ENCODE measurements at regions not wholly inside any gene's neighbourhood (a gene's known extent, or its start where the extent isn't known, plus 50 kb on each side); places are given as distances from the start of the nearest gene placed in this dataset.
"Not testable (repeated sequence)": the region's sequence is repeated elsewhere in the genome, so short reads cannot be mapped to it uniquely, and the experiment has no call there.

GRCh38 chr17:54620399-54620978 lies 280.2 kb upstream of the TOM1L1 start:
- no peak for DNase-seq (ENCODE audit: low read depth, low spot score)
- TF ChIP-seq FOXP2 (optimal IDR thresholded peaks at IDR 0.05; ENCODE audit: control extremely low read depth, extremely low read length, insufficient read depth) (no peak), POLR2AphosphoS5 (IDR thresholded peaks at IDR 0.05; ENCODE audit: borderline replicate concordance, low read depth, low read length) (no peak), EZH2 (IDR thresholded peaks at IDR 0.05) (no peak)
- H3K4me3 ChIP-seq, result no peak overlapping the region
- no peak overlapping the region for H3K9ac ChIP-seq (ENCODE audit: insufficient read length)
- H3K27ac ChIP-seq, result no peak overlapping the region
- H3K36me3 ChIP-seq (ENCODE audit: insufficient read depth, low read length), result no peaks in the 10 kb centered on the region
- no peaks in the 10 kb centered on the region for H3K9me3 ChIP-seq (ENCODE audit: low read depth, low read length)

- Histone ChIP-seq H3K27ac (no peak overlapping the region), H3K4me3 (no peak overlapping the region), H3K9me3 (ENCODE audit: low read depth, low read length) (no peaks in the 10 kb centered on the region), H3K9ac (ENCODE audit: insufficient read length) (no peak overlapping the region), H3K36me3 (ENCODE audit: insufficient read depth, low read length) (no peaks in the 10 kb centered on the region)
- TF ChIP-seq EZH2 (IDR thresholded peaks at IDR 0.05), result no peak
- TF ChIP-seq POLR2AphosphoS5 (IDR thresholded peaks at IDR 0.05; ENCODE audit: borderline replicate concordance, low read depth, low read length), result no peak
- no peak for TF ChIP-seq FOXP2 (optimal IDR thresholded peaks at IDR 0.05; ENCODE audit: control extremely low read depth, extremely low read length, insufficient read depth)
- DNase-seq (ENCODE audit: low read depth, low spot score), result no peak
Measured at GRCh38 chr17:54623746-54624145, 276.9 kb upstream of the TOM1L1 start.

- TF ChIP-seq FOXP2 (optimal IDR thresholded peaks at IDR 0.05; ENCODE audit: control extremely low read depth, extremely low read length, insufficient read depth), result no peak
- no peak for TF ChIP-seq EZH2 (IDR thresholded peaks at IDR 0.05)
- TF ChIP-seq POLR2AphosphoS5 (IDR thresholded peaks at IDR 0.05; ENCODE audit: borderline replicate concordance, low read depth, low read length), result no peak
- DNase-seq (ENCODE audit: low read depth, low spot score), result peak; percentile 2
- H3K27ac ChIP-seq, result no peak overlapping the region
Measured at GRCh38 chr17:54626146-54626703, 274.4 kb upstream of the TOM1L1 start.

GRCh38 chr17:54639426-54639825 lies 261.2 kb upstream of the TOM1L1 start:
- H3K9me3 ChIP-seq (ENCODE audit: low read depth, low read length); H3K27ac ChIP-seq; H3K36me3 ChIP-seq (ENCODE audit: insufficient read depth, low read length); DNase-seq (ENCODE audit: low read depth, low spot score); H3K9ac ChIP-seq (ENCODE audit: insufficient read length); H3K4me3 ChIP-seq: not testable (repeated sequence)

More at GRCh38 chr17:54626146-54626703, 274.4 kb upstream of the TOM1L1 start:
- Histone ChIP-seq H3K9me3 (ENCODE audit: low read depth, low read length) (no peaks in the 10 kb centered on the region), H3K9ac (ENCODE audit: insufficient read length) (no peak overlapping the region), H3K4me3 (no peak overlapping the region), H3K36me3 (ENCODE audit: insufficient read depth, low read length) (no peaks in the 10 kb centered on the region)

DNA sequence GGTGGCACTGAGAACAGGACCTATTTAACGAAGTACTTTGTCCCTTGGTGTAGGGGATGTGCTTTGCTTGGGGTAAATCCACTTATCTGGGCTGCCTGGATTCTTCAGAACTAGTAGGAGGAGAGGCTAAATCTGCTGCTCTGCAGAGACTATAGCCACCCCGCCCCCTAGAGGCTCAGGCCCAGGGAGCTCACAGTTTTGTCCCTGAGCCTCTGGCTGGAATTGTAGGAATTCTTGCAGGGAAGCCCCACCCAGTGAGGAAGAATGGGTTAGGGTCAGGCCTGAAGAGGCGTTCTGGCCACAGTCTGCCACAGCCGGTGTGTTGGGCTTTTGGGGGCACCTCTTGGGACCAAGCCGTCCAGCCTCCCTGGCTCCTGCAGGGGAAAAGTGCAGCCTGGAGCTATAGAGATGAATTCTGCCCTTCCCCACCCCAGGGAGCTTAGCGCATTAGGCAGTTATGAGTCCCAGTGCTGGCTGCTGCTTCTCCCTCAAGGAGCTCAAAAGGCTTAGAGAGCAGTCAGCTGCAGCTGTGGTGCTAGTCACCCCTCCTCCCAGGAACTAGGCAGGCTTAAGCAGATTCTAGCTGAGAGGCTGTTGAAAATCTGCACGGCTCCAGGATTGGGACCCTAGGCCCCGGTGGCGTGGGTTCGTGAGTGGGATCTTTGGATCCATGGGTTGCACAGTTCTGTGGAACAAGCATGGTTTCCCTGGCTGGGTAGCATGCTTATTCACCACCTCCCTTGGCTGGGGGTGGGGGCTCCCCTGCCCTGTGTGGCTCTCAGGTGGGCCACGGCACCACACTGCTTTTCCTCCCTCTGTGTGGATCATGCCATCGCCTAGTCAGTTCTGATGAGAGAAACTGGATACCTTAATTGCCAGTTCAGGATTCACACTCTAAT lies 237.4 kb upstream of the TOM1L1 start:
- Histone ChIP-seq H3K9me3 (ENCODE audit: low read depth, low read length) (no peaks in the 10 kb centered on the region), H3K4me3 (no peak overlapping the region), H3K27ac (no peak overlapping the region), H3K36me3 (ENCODE audit: insufficient read depth, low read length) (no peaks in the 10 kb centered on the region), H3K9ac (ENCODE audit: insufficient read length) (no peak overlapping the region)
- TF ChIP-seq EZH2 (IDR thresholded peaks at IDR 0.05) (no peak), FOXP2 (optimal IDR thresholded peaks at IDR 0.05; ENCODE audit: control extremely low read depth, extremely low read length, insufficient read depth) (no peak), POLR2AphosphoS5 (IDR thresholded peaks at IDR 0.05; ENCODE audit: borderline replicate concordance, low read depth, low read length) (no peak)
- DNase-seq (ENCODE audit: low read depth, low spot score), result no peak

DNA sequence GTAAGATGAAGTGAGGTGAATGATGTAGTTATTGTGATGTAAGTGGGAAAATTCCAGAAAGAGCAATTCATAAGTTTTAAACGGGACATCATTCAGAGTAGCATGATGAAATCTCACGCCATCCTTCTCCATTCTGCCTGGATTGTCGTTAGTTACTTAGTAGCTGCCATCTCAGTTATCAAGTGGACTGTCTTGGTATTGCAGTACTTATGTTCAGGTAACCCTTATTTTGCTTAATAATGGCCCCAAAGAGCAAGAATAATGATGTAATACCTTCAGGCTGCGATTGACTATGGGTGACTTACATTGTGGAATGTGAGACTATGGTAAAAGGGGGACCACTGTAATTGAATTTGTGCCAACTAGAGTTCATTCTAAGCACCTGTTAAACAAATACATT lies 234.1 kb upstream of the TOM1L1 start:
- Histone ChIP-seq H3K27ac (no peak overlapping the region), H3K4me3 (no peak overlapping the region), H3K9me3 (ENCODE audit: low read depth, low read length) (no peaks in the 10 kb centered on the region), H3K36me3 (ENCODE audit: insufficient read depth, low read length) (no peaks in the 10 kb centered on the region), H3K9ac (ENCODE audit: insufficient read length) (no peak overlapping the region)
- TF ChIP-seq POLR2AphosphoS5 (IDR thresholded peaks at IDR 0.05; ENCODE audit: borderline replicate concordance, low read depth, low read length) (no peak), EZH2 (IDR thresholded peaks at IDR 0.05) (no peak), FOXP2 (optimal IDR thresholded peaks at IDR 0.05; ENCODE audit: control extremely low read depth, extremely low read length, insufficient read depth) (no peak)
- no peak for DNase-seq (ENCODE audit: low read depth, low spot score)

GRCh38 chr17:54678158-54678557 lies 222.5 kb upstream of the TOM1L1 start:
- TF ChIP-seq POLR2AphosphoS5 (IDR thresholded peaks at IDR 0.05; ENCODE audit: borderline replicate concordance, low read depth, low read length) (no peak), FOXP2 (optimal IDR thresholded peaks at IDR 0.05; ENCODE audit: control extremely low read depth, extremely low read length, insufficient read depth) (no peak), EZH2 (IDR thresholded peaks at IDR 0.05) (no peak)
- Histone ChIP-seq H3K4me3 (no peak overlapping the region), H3K27ac (no peak overlapping the region), H3K9me3 (ENCODE audit: low read depth, low read length) (no peaks in the 10 kb centered on the region), H3K36me3 (ENCODE audit: insufficient read depth, low read length) (no peaks in the 10 kb centered on the region), H3K9ac (ENCODE audit: insufficient read length) (no peak overlapping the region)
- no peak for DNase-seq (ENCODE audit: low read depth, low spot score)

DNA sequence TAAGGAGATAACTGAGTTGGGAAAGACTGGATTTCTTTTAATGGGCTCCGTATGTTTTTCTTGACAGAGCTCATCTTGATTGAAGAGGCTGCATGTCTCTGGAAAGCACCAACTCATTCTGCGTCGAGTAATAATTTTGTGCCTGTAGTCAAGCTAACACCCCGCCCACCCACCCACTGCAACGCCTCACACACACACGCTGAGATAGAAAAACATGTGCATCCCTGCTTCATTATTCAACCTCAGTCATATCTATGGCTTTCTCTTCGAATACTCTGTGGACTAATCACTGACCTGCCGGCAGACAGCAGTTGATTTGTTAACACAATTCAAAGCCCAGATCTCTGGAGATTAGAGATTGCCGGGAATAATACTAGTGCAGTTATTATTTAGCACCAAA lies 220.2 kb upstream of the TOM1L1 start:
- Histone ChIP-seq H3K27ac (no peak overlapping the region), H3K4me3 (no peak overlapping the region), H3K9ac (ENCODE audit: insufficient read length) (no peak overlapping the region), H3K9me3 (ENCODE audit: low read depth, low read length) (no peaks in the 10 kb centered on the region), H3K36me3 (ENCODE audit: insufficient read depth, low read length) (no peaks in the 10 kb centered on the region)
- no peak for DNase-seq (ENCODE audit: low read depth, low spot score)
- TF ChIP-seq EZH2 (IDR thresholded peaks at IDR 0.05), result no peak
- no peak for TF ChIP-seq POLR2AphosphoS5 (IDR thresholded peaks at IDR 0.05; ENCODE audit: borderline replicate concordance, low read depth, low read length)
- no peak for TF ChIP-seq FOXP2 (optimal IDR thresholded peaks at IDR 0.05; ENCODE audit: control extremely low read depth, extremely low read length, insufficient read depth)

Measured in SK-N-MC (cell line).